ENCODE measurements at regions not wholly inside any gene's neighbourhood (a gene's known extent, or its start where the extent isn't known, plus 50 kb on each side); places are given as distances from the start of the nearest gene placed in this dataset.
"Not testable (repeated sequence)": the region's sequence is repeated elsewhere in the genome, so short reads cannot be mapped to it uniquely, and the experiment has no call there.

DNA sequence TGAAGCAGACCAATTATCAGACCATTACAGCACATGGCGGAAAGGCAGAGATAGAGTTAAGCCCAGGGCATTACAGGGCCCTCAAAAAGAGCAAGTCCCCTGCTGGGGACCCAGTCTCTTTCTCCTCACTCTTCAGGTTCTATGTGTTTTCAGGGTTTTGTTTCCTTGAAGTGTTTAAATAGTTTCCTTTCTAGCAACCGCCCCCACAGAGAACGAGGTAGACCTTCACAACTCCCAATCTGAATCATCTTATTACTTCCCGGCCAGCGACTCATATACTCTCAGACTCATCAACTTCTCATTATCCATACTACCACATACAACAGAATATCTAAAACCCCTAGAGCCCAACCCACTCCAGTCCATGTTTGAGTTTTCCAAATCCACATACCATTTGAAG, 526.6 kb upstream of the ARID1B start:
- H3K4me1 Mint-ChIP-seq (ENCODE audit: low read depth): peaks cover 29% of the 10 kb centered on the region
- CTCF ChIA-PET: no interaction called here
- H3K27ac Mint-ChIP-seq: peak overlapping the region; percentile 74
- DNase-seq: peak; percentile 72
- intact Hi-C loops (cut with micrococcal nuclease): loop anchor here (1.0 to 10.0 kb wide), 5 partner anchors 58 to 854 kb away; no protein-coding TSS in a partner anchor
- H3K9me3 Mint-ChIP-seq: peaks cover 3% of the 10 kb centered on the region
- H3K36me3 Mint-ChIP-seq (ENCODE audit: low read depth): peaks cover 7% of the 10 kb centered on the region
- H3K4me3 Mint-ChIP-seq: no peak overlapping the region
- no peaks in the 10 kb centered on the region for H3K27me3 Mint-ChIP-seq (ENCODE audit: low read depth)

DNA sequence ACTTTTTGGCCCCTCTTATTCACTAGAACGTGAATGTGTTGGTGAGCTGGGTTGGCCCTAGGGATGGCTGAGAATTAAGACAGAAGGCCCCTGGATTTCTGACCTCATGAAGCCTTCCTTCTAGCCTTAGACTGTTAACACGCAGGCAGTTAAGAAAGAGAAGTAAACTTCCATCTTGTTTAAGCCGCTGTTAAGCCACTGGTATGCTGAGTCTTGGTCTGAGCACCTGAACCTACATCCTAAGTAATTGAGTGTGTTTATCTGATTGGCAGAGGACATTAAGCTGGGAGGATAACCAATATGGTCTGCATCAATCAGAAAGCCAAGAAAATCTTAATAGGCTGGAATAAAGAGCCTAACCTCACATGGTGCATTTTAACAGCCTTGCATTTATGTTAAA, 535.0 kb upstream of the ARID1B start:
- Mint-ChIP-seq H3K9me3 (no peaks in the 10 kb centered on the region), H3K27me3 (ENCODE audit: low read depth) (no peaks in the 10 kb centered on the region)
- CTCF ChIA-PET: no interaction called here

DNA sequence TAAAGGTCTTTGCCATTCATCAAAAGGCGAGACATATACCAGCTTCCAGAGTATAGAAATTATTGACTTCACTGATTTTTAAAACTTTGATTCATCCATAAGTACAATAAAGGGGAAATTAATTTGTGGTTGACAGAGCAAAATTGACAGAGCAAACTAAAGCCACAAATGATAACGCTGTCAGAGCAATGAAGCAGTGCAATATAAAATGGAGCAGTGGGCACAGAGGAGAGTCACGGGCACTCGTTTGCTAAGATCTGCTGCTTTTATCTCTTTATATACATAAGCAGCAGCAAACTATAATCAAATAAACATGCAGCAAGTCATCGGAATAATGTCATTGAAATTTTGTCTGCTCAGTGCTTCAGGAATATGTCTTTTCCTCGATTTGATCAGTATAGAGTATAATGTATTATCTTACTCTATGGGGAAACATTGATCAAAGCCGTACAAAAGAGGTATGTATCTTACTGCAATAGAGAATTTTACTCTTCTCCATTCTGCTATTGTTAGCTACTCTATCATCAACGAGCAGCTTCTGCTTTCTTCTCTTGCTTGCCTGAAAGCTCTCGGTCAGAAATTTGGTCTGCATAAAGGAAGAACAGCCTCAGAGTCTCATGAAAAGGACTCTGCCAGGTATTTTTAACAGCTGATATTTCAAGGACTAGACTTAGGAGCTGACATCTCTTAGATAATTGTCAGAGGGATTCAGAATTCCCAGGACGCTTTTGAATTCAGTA, 546.0 kb upstream of the ARID1B start:
- H3K36me3 Mint-ChIP-seq (ENCODE audit: low read depth): peaks cover 9% of the 10 kb centered on the region
- intact Hi-C loops (cut with micrococcal nuclease): no loop called here
- H3K4me1 Mint-ChIP-seq (ENCODE audit: low read depth): peaks cover 4% of the 10 kb centered on the region
- peaks cover 1% of the 10 kb centered on the region for H3K9me3 Mint-ChIP-seq
- no peak overlapping the region for H3K4me3 Mint-ChIP-seq
- no peak overlapping the region for H3K27ac Mint-ChIP-seq
- DNase-seq: no peak
- H3K27me3 Mint-ChIP-seq (ENCODE audit: low read depth): no peaks in the 10 kb centered on the region
- CTCF ChIA-PET: no interaction called here

More for the DNA sequence above, 535.0 kb upstream of the ARID1B start:
- DNase-seq: no peak
- peaks cover 1% of the 10 kb centered on the region for H3K36me3 Mint-ChIP-seq (ENCODE audit: low read depth)
- intact Hi-C loops (cut with micrococcal nuclease): no loop called here
- H3K4me3 Mint-ChIP-seq: no peak overlapping the region
- peaks cover 4% of the 10 kb centered on the region for H3K4me1 Mint-ChIP-seq (ENCODE audit: low read depth)
- H3K27ac Mint-ChIP-seq: no peak overlapping the region

DNA sequence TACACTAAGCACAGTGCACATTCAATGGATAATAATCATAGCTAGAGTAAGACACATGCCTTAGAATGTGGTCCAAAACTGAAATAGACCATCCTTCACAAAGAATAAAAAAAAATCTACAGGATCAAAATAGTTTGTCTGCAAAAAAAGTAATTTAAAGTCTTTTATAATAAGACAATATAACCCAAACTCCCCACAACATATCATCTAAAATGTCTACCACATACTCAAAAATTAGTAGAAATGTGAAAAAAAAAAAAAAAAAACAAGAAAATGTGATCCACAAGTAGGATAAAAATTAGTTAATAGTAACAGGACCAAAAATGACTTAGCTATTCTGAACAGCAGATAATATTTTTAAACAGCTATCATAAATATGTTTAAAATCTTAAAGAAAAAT, 557.2 kb upstream of the ARID1B start:
- no peaks in the 10 kb centered on the region for H3K27me3 Mint-ChIP-seq (ENCODE audit: low read depth)
- CTCF ChIA-PET: no interaction called here
- DNase-seq: no peak
- H3K9me3 Mint-ChIP-seq: peaks cover 9% of the 10 kb centered on the region
- no peak overlapping the region for H3K27ac Mint-ChIP-seq
- peaks cover 9% of the 10 kb centered on the region for H3K36me3 Mint-ChIP-seq (ENCODE audit: low read depth)
- H3K4me3 Mint-ChIP-seq: no peak overlapping the region
- H3K4me1 Mint-ChIP-seq (ENCODE audit: low read depth): no peaks in the 10 kb centered on the region
- intact Hi-C loops (cut with micrococcal nuclease): no loop called here

DNA sequence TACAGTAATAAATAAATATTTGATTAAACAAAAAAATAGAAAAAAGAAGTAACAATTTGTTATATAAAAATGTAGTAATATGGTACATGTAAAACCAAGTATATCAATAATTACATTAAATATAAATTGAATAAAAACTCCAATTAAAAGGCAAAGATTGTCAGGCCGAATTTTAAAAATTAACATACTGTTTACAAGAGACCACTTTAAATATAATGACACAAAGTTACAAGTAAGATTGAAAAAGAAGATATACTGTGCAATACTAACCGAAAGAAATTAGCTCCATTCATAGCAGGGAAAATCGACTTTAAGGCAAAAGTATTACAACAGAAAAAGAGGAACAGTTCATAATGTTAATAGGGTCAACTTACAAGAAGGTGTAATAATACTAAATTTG, 571.5 kb upstream of the ARID1B start:
- H3K4me1 Mint-ChIP-seq (ENCODE audit: low read depth): peaks cover 6% of the 10 kb centered on the region
- peaks cover 25% of the 10 kb centered on the region for H3K9me3 Mint-ChIP-seq
- no peak overlapping the region for H3K4me3 Mint-ChIP-seq
- H3K27ac Mint-ChIP-seq: no peak overlapping the region
- intact Hi-C loops (cut with micrococcal nuclease): no loop called here
- CTCF ChIA-PET: interaction anchor here (0.5 kb wide), 1 partner anchor 9 kb away, joined by 3 read pairs; no protein-coding TSS in a partner anchor
- no peaks in the 10 kb centered on the region for H3K27me3 Mint-ChIP-seq (ENCODE audit: low read depth)
- peaks cover 12% of the 10 kb centered on the region for H3K36me3 Mint-ChIP-seq (ENCODE audit: low read depth)
- no peak for DNase-seq

DNA sequence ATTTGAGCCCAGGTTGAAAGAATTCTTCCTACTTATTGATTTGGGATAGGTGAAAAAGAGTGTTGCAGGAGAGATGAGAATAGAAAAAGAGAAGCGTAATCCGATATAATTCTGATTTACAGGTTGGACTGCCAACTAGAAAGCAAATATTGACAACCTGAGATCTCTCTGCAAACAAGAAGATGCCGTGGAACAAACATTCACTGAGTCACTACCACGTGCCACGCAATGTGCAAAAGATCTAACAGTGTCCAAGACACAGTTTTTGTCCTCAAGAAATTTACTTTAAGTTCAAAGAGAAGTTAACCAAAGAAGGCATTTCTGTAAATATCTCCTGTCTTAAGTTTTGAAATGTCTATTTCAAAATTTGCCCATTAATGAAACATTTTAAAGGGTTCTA, 578.0 kb upstream of the ARID1B start:
- H3K4me1 Mint-ChIP-seq (ENCODE audit: low read depth): peaks cover 35% of the 10 kb centered on the region
- H3K27ac Mint-ChIP-seq: peak overlapping the region; percentile 56
- intact Hi-C loops (cut with micrococcal nuclease): loop anchor here (10.0 kb wide), 2 partner anchors 856 to 906 kb away; no protein-coding TSS in a partner anchor
- no peak for DNase-seq
- CTCF ChIA-PET: interaction anchor here (0.6 to 0.7 kb wide), 2 partner anchors 32 to 228 kb away, joined by 3 to 4 read pairs; no protein-coding TSS in a partner anchor
- peaks cover 1% of the 10 kb centered on the region for H3K36me3 Mint-ChIP-seq (ENCODE audit: low read depth)
- H3K4me3 Mint-ChIP-seq: no peak overlapping the region
- H3K9me3 Mint-ChIP-seq: peaks cover 2% of the 10 kb centered on the region
- H3K27me3 Mint-ChIP-seq (ENCODE audit: low read depth): no peaks in the 10 kb centered on the region

DNA sequence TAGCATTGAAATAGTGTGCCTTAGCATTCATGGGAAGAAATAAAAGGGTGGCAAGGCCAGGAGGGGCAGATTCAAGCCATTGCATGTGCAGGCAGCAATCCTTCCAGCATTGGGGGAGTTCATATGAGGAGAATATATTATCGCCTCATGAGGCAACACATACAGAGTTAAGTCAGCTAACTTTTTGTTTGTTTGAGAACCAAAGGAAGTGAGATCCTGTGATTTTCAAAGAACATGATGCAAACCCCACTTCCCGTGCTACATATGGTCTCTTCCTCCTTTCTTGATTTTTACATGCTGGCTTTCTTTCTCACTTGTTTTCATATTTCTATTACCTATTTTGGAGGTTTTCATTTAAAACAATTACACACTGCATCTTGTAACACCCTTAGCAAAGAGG, 579.7 kb upstream of the ARID1B start:
- peaks cover 35% of the 10 kb centered on the region for H3K4me1 Mint-ChIP-seq (ENCODE audit: low read depth)
- CTCF ChIA-PET: interaction anchor here (1.0 kb wide), 1 partner anchor 15 kb away, joined by 3 read pairs; no protein-coding TSS in a partner anchor
- peak; percentile 31 for DNase-seq
- H3K4me3 Mint-ChIP-seq: peak overlapping the region; percentile 4
- H3K27ac Mint-ChIP-seq: peak overlapping the region; percentile 77
- no peaks in the 10 kb centered on the region for H3K36me3 Mint-ChIP-seq (ENCODE audit: low read depth)
- no peaks in the 10 kb centered on the region for H3K9me3 Mint-ChIP-seq
- intact Hi-C loops (cut with micrococcal nuclease): loop anchor here (10.0 kb wide), 2 partner anchors 857 to 907 kb away; no protein-coding TSS in a partner anchor
- no peaks in the 10 kb centered on the region for H3K27me3 Mint-ChIP-seq (ENCODE audit: low read depth)

DNA sequence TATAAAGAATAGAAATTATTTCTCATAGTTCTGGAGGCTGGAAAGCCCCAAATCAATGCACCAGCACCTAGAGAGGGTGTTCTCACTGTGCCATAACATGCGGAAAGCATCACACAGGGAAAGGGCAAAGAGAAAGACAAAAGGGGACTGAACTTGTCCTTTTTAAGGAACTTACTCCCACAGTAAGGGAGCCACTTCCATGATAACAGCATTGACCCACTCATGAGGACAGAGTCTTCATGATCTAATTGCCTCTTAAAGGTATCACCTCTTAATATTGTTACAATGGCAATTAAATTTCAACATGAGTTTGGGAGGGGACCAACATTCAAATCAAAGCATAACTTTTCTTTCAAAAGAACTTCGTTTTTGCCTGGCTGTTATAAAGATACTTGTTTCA, 582.2 kb upstream of the ARID1B start:
- H3K4me3 Mint-ChIP-seq: no peak overlapping the region

DNA sequence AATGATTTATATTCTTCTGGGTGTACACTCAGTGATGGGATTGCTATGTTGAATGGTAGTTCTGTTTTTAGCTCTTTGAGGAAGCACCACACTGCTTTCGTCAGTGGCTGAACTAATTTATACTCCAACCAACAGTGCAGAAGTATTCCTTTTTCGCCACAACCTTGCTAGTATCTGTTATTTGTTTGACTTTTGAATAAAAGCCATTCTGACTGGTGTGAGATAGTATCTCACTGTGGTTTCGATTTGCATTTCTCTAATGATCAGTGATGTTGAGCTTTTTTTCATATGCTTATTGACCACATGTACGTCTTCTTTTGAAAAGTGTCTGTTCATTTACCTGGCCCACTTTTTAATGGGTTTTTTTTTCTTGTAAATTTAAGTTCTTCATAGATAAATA, 583.8 kb upstream of the ARID1B start:
- CTCF ChIA-PET: interaction anchor here (0.7 kb wide), 2 partner anchors 26 to 160 kb away, joined by 3 to 4 read pairs; no protein-coding TSS in a partner anchor
- no peaks in the 10 kb centered on the region for H3K27me3 Mint-ChIP-seq (ENCODE audit: low read depth)
- DNase-seq: no peak
- H3K9me3 Mint-ChIP-seq: no peaks in the 10 kb centered on the region
- intact Hi-C loops (cut with micrococcal nuclease): loop anchor here (10.0 kb wide), 2 partner anchors 861 to 911 kb away; no protein-coding TSS in a partner anchor
- no peak overlapping the region for H3K4me3 Mint-ChIP-seq
- H3K4me1 Mint-ChIP-seq (ENCODE audit: low read depth): peaks cover 49% of the 10 kb centered on the region
- H3K36me3 Mint-ChIP-seq (ENCODE audit: low read depth): no peaks in the 10 kb centered on the region
- H3K27ac Mint-ChIP-seq: no peak overlapping the region

More for the DNA sequence above, 582.2 kb upstream of the ARID1B start:
- Mint-ChIP-seq H3K9me3 (no peaks in the 10 kb centered on the region), H3K36me3 (ENCODE audit: low read depth) (no peaks in the 10 kb centered on the region), H3K27ac (no peak overlapping the region), H3K27me3 (ENCODE audit: low read depth) (no peaks in the 10 kb centered on the region), H3K4me1 (ENCODE audit: low read depth) (peaks cover 48% of the 10 kb centered on the region)
- no peak for DNase-seq
- intact Hi-C loops (cut with micrococcal nuclease): loop anchor here (10.0 kb wide), 2 partner anchors 860 to 910 kb away; no protein-coding TSS in a partner anchor
- CTCF ChIA-PET: no interaction called here

DNA sequence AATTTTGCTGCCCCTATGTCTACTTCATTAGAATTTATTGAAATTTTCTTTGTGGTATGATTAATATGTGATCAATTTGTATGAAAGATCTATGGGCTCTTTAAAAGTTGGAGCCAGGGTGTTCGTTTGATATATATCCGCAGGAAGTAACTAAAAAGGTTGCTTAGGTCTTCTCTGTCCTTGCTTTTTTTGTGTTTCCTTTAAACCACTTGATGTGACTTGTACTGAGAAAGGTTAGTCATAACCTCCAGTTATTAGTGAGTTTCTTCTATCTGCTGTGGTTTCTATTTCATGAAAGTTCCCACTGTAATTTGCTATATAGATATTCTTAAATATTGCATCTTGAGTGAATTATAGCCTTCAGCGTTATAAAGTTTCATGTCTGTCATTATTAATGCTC, 585.3 kb upstream of the ARID1B start:
- Mint-ChIP-seq H3K4me3 (peak overlapping the region; percentile 27), H3K27me3 (ENCODE audit: low read depth) (no peaks in the 10 kb centered on the region), H3K4me1 (ENCODE audit: low read depth) (peaks cover 40% of the 10 kb centered on the region), H3K9me3 (no peaks in the 10 kb centered on the region), H3K36me3 (ENCODE audit: low read depth) (no peaks in the 10 kb centered on the region), H3K27ac (peak overlapping the region; percentile 61)
- DNase-seq: no peak
- intact Hi-C loops (cut with micrococcal nuclease): loop anchor here (1.0 to 10.0 kb wide), 6 partner anchors 18 to 913 kb away; no protein-coding TSS in a partner anchor
- CTCF ChIA-PET: no interaction called here

DNA sequence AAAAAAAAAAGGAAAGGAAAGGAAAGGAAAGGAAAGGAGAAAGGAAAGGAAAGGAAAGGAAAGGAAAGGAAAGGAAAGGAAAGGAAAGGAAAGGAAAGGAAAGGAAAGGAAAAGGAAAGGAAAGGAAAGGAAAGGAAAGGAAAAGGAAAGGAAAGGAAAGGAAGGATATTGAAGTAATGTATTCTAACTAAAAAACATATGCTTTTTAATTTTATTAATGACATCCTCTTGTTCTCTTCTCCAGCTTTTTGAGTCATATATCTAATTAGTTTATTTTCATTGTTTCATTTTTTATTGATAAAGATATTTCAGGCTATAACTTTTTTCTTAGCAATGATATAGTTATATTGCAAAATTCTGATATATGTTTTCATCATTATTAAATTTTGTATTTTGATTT, 585.8 kb upstream of the ARID1B start:
- DNase-seq; H3K36me3 Mint-ChIP-seq (ENCODE audit: low read depth); H3K4me3 Mint-ChIP-seq; H3K9me3 Mint-ChIP-seq; CTCF ChIA-PET; H3K27me3 Mint-ChIP-seq (ENCODE audit: low read depth); H3K27ac Mint-ChIP-seq: not testable (repeated sequence)
- H3K4me1 Mint-ChIP-seq (ENCODE audit: low read depth): peaks cover 37% of the 10 kb centered on the region
- intact Hi-C loops (cut with micrococcal nuclease): loop anchor here (10.0 kb wide), 2 partner anchors 863 to 913 kb away; no protein-coding TSS in a partner anchor

DNA sequence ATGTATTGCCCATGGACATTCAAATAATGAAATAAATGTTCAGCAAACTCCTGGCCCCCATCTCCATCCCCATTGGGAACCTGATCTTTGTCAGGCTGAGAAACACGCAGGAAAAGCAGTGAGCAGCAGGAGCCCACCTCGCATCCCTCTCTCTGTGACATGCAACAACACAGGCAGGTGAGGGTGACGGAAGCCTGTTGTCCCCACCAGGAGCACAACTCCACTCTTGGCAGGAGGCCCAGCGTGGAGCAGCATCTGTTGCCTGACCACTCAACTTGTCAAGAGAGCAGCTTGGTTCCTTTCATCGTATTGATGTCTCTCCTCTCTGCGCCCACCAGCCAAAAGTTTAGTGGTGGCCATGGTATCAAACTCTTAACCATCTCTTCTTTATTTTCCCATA, 586.9 kb upstream of the ARID1B start:
- H3K27ac Mint-ChIP-seq: no peak overlapping the region
- no peaks in the 10 kb centered on the region for H3K27me3 Mint-ChIP-seq (ENCODE audit: low read depth)
- DNase-seq: no peak
- intact Hi-C loops (cut with micrococcal nuclease): loop anchor here (10.0 kb wide), 2 partner anchors 865 to 915 kb away; no protein-coding TSS in a partner anchor
- H3K4me1 Mint-ChIP-seq (ENCODE audit: low read depth): peaks cover 37% of the 10 kb centered on the region
- H3K9me3 Mint-ChIP-seq: no peaks in the 10 kb centered on the region
- CTCF ChIA-PET: interaction anchor here (1.3 kb wide), 1 partner anchor 16 kb away, joined by 4 read pairs; no protein-coding TSS in a partner anchor
- H3K36me3 Mint-ChIP-seq (ENCODE audit: low read depth): peaks cover 1% of the 10 kb centered on the region
- no peak overlapping the region for H3K4me3 Mint-ChIP-seq

Measured in activated naive CD4-positive, alpha-beta T cell treated with anti-CD3 and anti-CD28 coated beads for 36 hours (primary cell).